Neuronal stem cell (in vitro differentiated cells): ENCODE measurements at regions not wholly inside any gene's neighbourhood (a gene's known extent, or its start where the extent isn't known, plus 50 kb on each side); places are given as distances from the start of the nearest gene placed in this dataset.

Experiments used
- DNase-seq: peaks from one replicate; pipeline ENCODE4 v3.0.0-alpha.2; 2013; ENCODE audit warnings: low spot score
- H2AFZ ChIP-seq: one replicate; pipeline ENCODE4 v1.6.1; 2013; ENCODE audit warnings: mild to moderate bottlenecking, low read length, inconsistent platforms
- H2AK5ac ChIP-seq: 2 replicates; pipeline ENCODE4 v1.6.1; 2013; ENCODE audit warnings: low read depth, mild to moderate bottlenecking, inconsistent platforms, low read length, moderate library complexity, mixed read lengths
- H2BK120ac ChIP-seq: 2 replicates; pipeline ENCODE4 v1.6.1; 2013; ENCODE audit warnings: low read depth, mild to moderate bottlenecking, inconsistent platforms, low read length, moderate library complexity, mixed read lengths
- H2BK12ac ChIP-seq: one replicate; pipeline ENCODE4 v1.6.1; 2013; ENCODE audit warnings: low read length, inconsistent platforms
- H2BK15ac ChIP-seq: 2 replicates; pipeline ENCODE4 v1.6.1; 2013; ENCODE audit warnings: mild to moderate bottlenecking, low read length, inconsistent platforms, mixed read lengths
- H2BK5ac ChIP-seq: one replicate; pipeline ENCODE4 v1.6.1; 2013; ENCODE audit warnings: inconsistent platforms, mild to moderate bottlenecking, low read length, moderate library complexity
- H3K14ac ChIP-seq: one replicate; pipeline ENCODE4 v1.6.1; 2013; ENCODE audit warnings: low read length, inconsistent platforms
- H3K18ac ChIP-seq: 2 replicates; pipeline ENCODE4 v1.6.1; 2013; ENCODE audit warnings: low read length, inconsistent platforms
- H3K23ac ChIP-seq: 2 replicates; pipeline ENCODE4 v1.6.1; 2013; ENCODE audit warnings: low read depth, mild to moderate bottlenecking, mixed read lengths, low read length, inconsistent platforms; ENCODE audit not compliant: poor library complexity
- H3K27ac ChIP-seq: replicated peaks from 3 replicates; pipeline ENCODE4 v1.5.1; 2013; ENCODE audit warnings: low read length, inconsistent platforms
- H3K27me3 ChIP-seq, 3 experiments: 2 replicates each; pipeline ENCODE4 v1.6.1; 2013; ENCODE audit warnings: low read length in 3 of 3, mild to moderate bottlenecking in 2 of 3, inconsistent platforms in 1 of 3, low read depth in 1 of 3, mixed read lengths in 1 of 3, moderate library complexity in 1 of 3; ENCODE audit not compliant: control insufficient read depth in 3 of 3, insufficient read depth in 3 of 3
- H3K36me3 ChIP-seq, 2 donors: replicated peaks in 1 of 2; 2 replicates each; pipeline ENCODE4 v1.6.1; 2013; ENCODE audit warnings: low read length in 2 of 2; ENCODE audit not compliant: control insufficient read depth in 2 of 2, insufficient read depth in 2 of 2
- H3K4ac ChIP-seq: 2 replicates; pipeline ENCODE4 v1.6.1; 2013; ENCODE audit warnings: inconsistent platforms, mild to moderate bottlenecking, low read length, moderate library complexity
- H3K4me1 ChIP-seq, 2 donors: 1 replicate in 1 of 2; 2 replicates in 1 of 2; pipeline ENCODE4 v1.6.1; 2013; ENCODE audit warnings: low read length in 2 of 2, low read depth in 1 of 2; ENCODE audit not compliant: control insufficient read depth in 2 of 2, insufficient read depth in 1 of 2
- H3K4me2 ChIP-seq: one replicate; pipeline ENCODE4 v1.6.1; 2013; ENCODE audit warnings: mild to moderate bottlenecking, low read length, inconsistent platforms; ENCODE audit not compliant: insufficient read depth, poor library complexity, severe bottlenecking
- H3K4me3 ChIP-seq, 2 donors: 2 replicates each; pipeline ENCODE4 v1.5.1; 2013; ENCODE audit warnings: low read length in 2 of 2, mild to moderate bottlenecking in 2 of 2, inconsistent platforms in 1 of 2, moderate library complexity in 1 of 2
- H3K79me1 ChIP-seq: one replicate; pipeline ENCODE4 v1.6.1; 2013; ENCODE audit warnings: low read depth, mild to moderate bottlenecking, inconsistent platforms, low read length, moderate library complexity
- H3K9ac ChIP-seq: one replicate; pipeline ENCODE4 v1.6.1; 2013; ENCODE audit warnings: mild to moderate bottlenecking, low read depth, low read length, inconsistent platforms; ENCODE audit not compliant: poor library complexity
- H3K9me3 ChIP-seq, 2 donors: replicated peaks in 1 of 2; 2 replicates each; pipeline versions ENCODE3 to v1.6.1; 2013; ENCODE audit warnings: low read length in 2 of 2, mild to moderate bottlenecking in 2 of 2, inconsistent platforms in 1 of 2, low read depth in 1 of 2, mixed read lengths in 1 of 2, moderate library complexity in 1 of 2; ENCODE audit not compliant: control insufficient read depth in 2 of 2, insufficient read depth in 1 of 2
- H4K8ac ChIP-seq: one replicate; pipeline ENCODE4 v1.6.1; 2013; ENCODE audit warnings: low read depth, mild to moderate bottlenecking, inconsistent platforms, low read length, moderate library complexity
- H4K91ac ChIP-seq: one replicate; pipeline ENCODE4 v1.6.1; 2013; ENCODE audit warnings: low read length, low read depth, mild to moderate bottlenecking, inconsistent platforms; ENCODE audit not compliant: poor library complexity
- WGBS, 2 donors: extraction: QIAGEN DNeasy Blood & Tissue Kit; methylation state at CpG; one replicate each; pipeline ENCODE4 v1.1.7; 2013; ENCODE audit warnings: missing lambda C conversion rate in 2 of 2, mixed read lengths in 1 of 2; ENCODE audit not compliant: insufficient read length in 2 of 2, insufficient replicate concordance in 1 of 2; ENCODE audit errors: extremely low coverage in 2 of 2; 5-methylcytosine and 5-hydroxymethylcytosine counted together

GRCh38 chr4:31917334-31917733 lies 1197.2 kb downstream of the PCDH7 start:
- Histone ChIP-seq H3K27ac (no peak overlapping the region), H3K27me3 (no peaks in the 10 kb centered on the region), H3K18ac (no peak overlapping the region), H3K4me2 (no peak overlapping the region), H2AK5ac (no peak overlapping the region), H3K4me1 (no peaks in the 10 kb centered on the region), H3K23ac (no peak overlapping the region), H4K8ac (no peak overlapping the region), H2BK12ac (no peak overlapping the region), H2BK15ac (no peak overlapping the region), H3K9ac (no peak overlapping the region), H4K91ac (no peak overlapping the region), H2BK120ac (no peak overlapping the region), H2BK5ac (no peak overlapping the region), H3K14ac (no peak overlapping the region), H3K4ac (no peak overlapping the region), H2AFZ (no peak overlapping the region), H3K79me1 (no peaks in the 10 kb centered on the region), H3K9me3 (peaks cover 0 to 4% of the 10 kb centered on the region in 2 donors), H3K36me3 (no peaks in the 10 kb centered on the region), H3K4me3 (no peak overlapping the region)
- no peak for DNase-seq
- no CpG with 5 or more reads among the region's 1 CpG for WGBS, 2 donors

DNA sequence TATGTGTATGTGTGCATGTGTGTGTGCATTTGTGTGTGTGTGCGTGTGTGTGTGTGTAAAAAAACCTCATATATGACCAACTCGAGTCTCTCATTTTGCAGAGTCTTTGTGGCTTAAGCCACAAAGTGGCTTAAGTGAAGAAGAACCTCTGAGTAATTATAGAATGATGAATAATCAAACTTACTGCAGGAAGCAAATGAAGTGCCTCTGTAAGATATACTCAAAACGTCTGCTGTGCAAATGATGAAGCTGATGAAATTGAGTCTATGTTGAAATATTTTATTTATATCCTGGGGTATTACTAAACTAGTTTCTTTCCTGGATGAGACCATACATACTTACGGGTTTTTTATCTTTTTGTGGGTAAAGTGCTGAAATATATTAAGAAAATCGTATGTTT lies 1198.7 kb downstream of the PCDH7 start:
- no peak overlapping the region for H3K4me3 ChIP-seq
- no peaks in the 10 kb centered on the region for H3K79me1 ChIP-seq
- H2BK12ac ChIP-seq: no peak overlapping the region
- no peak overlapping the region for H3K4me2 ChIP-seq
- H2AK5ac ChIP-seq: no peak overlapping the region
- no CpG with 5 or more reads among the region's 5 CpGs for WGBS, 2 donors
- no peak overlapping the region for H3K14ac ChIP-seq
- no peak overlapping the region for H2BK15ac ChIP-seq
- no peak overlapping the region for H4K91ac ChIP-seq
- no peaks in the 10 kb centered on the region for H3K4me1 ChIP-seq
- H4K8ac ChIP-seq: no peak overlapping the region
- H2AFZ ChIP-seq: no peak overlapping the region
- H3K27me3 ChIP-seq: no peaks in the 10 kb centered on the region
- H3K23ac ChIP-seq: no peak overlapping the region
- H2BK5ac ChIP-seq: no peak overlapping the region
- H3K18ac ChIP-seq: no peak overlapping the region
- no peak overlapping the region for H2BK120ac ChIP-seq
- no peaks in the 10 kb centered on the region for H3K36me3 ChIP-seq
- no peak overlapping the region for H3K9ac ChIP-seq
- no peak overlapping the region for H3K4ac ChIP-seq
- no peak overlapping the region for H3K27ac ChIP-seq
- DNase-seq: no peak
- H3K9me3 ChIP-seq: peaks cover 0 to 4% of the 10 kb centered on the region in 2 donors

- Histone ChIP-seq H3K4me3 (no peak overlapping the region), H3K27ac (no peak overlapping the region), H3K14ac (no peak overlapping the region), H3K18ac (no peak overlapping the region), H3K27me3 (no peaks in the 10 kb centered on the region), H3K23ac (no peak overlapping the region), H2AK5ac (no peak overlapping the region), H3K36me3 (no peaks in the 10 kb centered on the region), H4K91ac (no peak overlapping the region), H3K4me1 (no peaks in the 10 kb centered on the region), H2BK12ac (no peak overlapping the region), H2BK15ac (no peak overlapping the region), H3K4me2 (no peak overlapping the region), H3K9me3 (no peaks in the 10 kb centered on the region), H2BK120ac (no peak overlapping the region), H3K4ac (no peak overlapping the region), H3K79me1 (no peaks in the 10 kb centered on the region), H2AFZ (peak overlapping the region; percentile 49), H2BK5ac (no peak overlapping the region), H4K8ac (no peak overlapping the region), H3K9ac (no peak overlapping the region)
- WGBS, 2 donors: no CpG with 5 or more reads among the region's 4 CpGs
- DNase-seq: no peak
These were observed 1203.5 kb downstream of the PCDH7 start for GRCh38 chr4:31923634-31924033.

DNA sequence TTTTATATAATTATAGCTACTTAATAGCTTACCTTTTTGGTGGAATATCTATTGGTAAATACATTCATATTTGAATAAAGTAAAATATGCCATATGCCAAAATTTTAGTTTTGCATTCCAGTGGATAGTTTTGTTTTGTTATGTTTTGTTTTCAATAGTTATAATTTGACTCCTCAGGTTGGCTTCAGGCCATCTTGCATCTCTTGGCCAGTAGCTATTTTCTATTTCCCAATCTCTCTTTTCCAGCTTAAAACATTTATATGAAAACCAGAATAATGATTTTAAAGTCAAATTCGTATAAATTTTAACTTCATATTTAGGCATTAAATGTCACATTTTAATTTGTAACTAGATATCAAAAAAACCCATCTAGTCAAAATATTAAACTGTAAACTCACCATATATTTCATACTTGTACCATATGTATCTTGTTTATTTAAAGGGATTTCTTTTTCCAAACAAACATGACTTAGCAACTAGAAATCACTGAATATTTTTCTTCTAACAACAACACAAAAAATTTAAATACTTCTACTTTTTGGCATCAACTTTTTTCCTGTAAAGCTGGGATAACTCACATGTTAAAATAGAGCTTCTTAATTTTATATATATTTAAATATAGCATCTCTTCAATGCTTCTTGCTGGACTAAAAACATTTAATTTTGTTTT lies 1209.6 kb downstream of the PCDH7 start:
- no peak overlapping the region for H3K4me3 ChIP-seq
- no peak overlapping the region for H2AFZ ChIP-seq
- H3K9me3 ChIP-seq: peaks cover 0 to 2% of the 10 kb centered on the region in 2 donors
- no peak overlapping the region for H3K4ac ChIP-seq
- H2AK5ac ChIP-seq: no peak overlapping the region
- H3K14ac ChIP-seq: no peak overlapping the region
- no peak overlapping the region for H3K4me2 ChIP-seq
- H2BK12ac ChIP-seq: no peak overlapping the region
- H4K8ac ChIP-seq: no peak overlapping the region
- H3K18ac ChIP-seq: no peak overlapping the region
- no peaks in the 10 kb centered on the region for H3K36me3 ChIP-seq
- WGBS, 2 donors: no CpG with 5 or more reads among the region's 1 CpG
- H3K79me1 ChIP-seq: no peaks in the 10 kb centered on the region
- no peak overlapping the region for H4K91ac ChIP-seq
- no peak overlapping the region for H3K27ac ChIP-seq
- H3K4me1 ChIP-seq: no peaks in the 10 kb centered on the region
- H3K9ac ChIP-seq: no peak overlapping the region
- no peak for DNase-seq
- H3K23ac ChIP-seq: no peak overlapping the region
- no peak overlapping the region for H2BK120ac ChIP-seq
- no peak overlapping the region for H2BK5ac ChIP-seq
- no peaks in the 10 kb centered on the region for H3K27me3 ChIP-seq
- no peak overlapping the region for H2BK15ac ChIP-seq
